Astrocyte (in vitro differentiated cells and primary cell): ENCODE measurements at regions not wholly inside any gene's neighbourhood (a gene's known extent, or its start where the extent isn't known, plus 50 kb on each side); places are given as distances from the start of the nearest gene placed in this dataset.

Experiments used
- EZH2 ChIP-seq: IDR thresholded peaks from 2 replicates; pipeline ENCODE4 v1.6.1; 2012; ENCODE audit warnings: mild to moderate bottlenecking, low read length, inconsistent platforms; ENCODE audit not compliant: insufficient read depth
- TF ChIP-seq, protein P1 (sequence below): IDR thresholded peaks from 2 replicates; pipeline ENCODE4 v1.5.1; 2011; ENCODE audit warnings: low read depth, mild to moderate bottlenecking, inconsistent platforms, low read length, moderate library complexity; ENCODE audit not compliant: insufficient read depth

DNA sequence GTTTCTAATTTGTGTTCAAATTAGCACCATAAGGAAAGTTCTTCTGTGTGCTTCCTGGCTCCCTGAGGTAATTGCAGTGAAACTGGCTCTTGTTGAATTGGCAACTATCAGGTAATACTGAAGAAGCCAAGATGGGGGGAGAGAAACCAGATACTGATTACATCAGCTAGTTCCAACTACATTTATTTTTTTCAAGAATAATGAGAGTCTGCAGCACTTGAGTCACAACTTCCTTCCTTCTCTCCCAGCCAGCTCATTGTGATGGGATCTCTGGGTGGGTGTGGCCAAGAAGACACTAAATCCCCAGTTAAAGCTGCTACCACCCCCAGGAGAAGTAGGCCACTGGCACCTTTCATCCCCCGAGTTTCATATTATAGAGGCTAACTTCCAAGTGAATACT is 100.7 kb upstream of the RXFP2 start:
- TF ChIP-seq, protein P1, sequence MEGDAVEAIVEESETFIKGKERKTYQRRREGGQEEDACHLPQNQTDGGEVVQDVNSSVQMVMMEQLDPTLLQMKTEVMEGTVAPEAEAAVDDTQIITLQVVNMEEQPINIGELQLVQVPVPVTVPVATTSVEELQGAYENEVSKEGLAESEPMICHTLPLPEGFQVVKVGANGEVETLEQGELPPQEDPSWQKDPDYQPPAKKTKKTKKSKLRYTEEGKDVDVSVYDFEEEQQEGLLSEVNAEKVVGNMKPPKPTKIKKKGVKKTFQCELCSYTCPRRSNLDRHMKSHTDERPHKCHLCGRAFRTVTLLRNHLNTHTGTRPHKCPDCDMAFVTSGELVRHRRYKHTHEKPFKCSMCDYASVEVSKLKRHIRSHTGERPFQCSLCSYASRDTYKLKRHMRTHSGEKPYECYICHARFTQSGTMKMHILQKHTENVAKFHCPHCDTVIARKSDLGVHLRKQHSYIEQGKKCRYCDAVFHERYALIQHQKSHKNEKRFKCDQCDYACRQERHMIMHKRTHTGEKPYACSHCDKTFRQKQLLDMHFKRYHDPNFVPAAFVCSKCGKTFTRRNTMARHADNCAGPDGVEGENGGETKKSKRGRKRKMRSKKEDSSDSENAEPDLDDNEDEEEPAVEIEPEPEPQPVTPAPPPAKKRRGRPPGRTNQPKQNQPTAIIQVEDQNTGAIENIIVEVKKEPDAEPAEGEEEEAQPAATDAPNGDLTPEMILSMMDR = no peak
- TF ChIP-seq EZH2 = no peak
